ENCODE measurements at regions not wholly inside any gene's neighbourhood (a gene's known extent, or its start where the extent isn't known, plus 50 kb on each side); places are given as distances from the start of the nearest gene placed in this dataset.

DNA sequence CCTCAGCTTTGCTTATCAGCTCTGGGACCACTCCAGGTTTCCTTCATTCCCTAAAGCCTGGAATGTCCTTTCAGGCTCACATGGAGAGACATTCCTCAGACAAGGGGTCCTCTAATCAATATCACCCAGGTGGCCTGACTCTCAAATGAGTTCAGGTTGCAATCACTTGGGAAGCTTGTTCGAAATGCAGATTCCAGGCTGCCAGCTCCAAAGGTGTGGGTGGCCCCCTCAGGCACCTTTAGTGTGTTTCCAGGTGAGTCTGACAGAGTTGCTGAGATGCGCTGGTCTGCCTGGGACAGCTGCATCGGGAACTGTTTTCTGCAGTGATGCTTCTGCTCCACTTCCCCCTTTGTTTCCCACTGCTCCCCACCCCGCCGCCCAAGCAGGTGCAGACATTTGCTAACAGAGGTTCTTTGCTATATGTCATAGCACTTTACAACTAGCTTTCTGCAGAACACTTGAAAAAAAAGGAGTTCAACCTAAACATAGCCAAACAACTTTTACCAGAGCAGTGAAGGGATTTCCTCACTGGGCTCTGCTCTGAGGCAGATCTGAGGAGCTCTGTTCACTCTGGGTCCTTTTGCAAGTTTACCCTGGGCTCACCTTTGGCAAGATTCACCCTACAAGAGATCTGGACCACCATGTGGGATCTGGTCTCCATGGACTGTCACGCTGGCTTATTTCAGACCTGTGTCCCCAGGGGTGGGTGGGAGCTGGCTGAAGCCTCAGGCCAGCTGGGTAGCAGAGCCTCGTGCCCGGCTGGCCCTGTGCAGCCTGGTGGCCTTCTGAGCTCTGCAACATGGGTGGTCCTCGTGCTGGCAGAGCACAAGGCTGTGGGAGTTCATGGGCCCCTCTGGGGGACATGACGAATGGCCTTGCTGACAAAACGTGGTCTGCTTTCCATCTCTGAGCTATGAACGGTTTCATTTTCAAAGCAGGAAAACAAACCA is 539.6 kb downstream of the CCDC171 start:
- TF ChIP-seq, protein P1, sequence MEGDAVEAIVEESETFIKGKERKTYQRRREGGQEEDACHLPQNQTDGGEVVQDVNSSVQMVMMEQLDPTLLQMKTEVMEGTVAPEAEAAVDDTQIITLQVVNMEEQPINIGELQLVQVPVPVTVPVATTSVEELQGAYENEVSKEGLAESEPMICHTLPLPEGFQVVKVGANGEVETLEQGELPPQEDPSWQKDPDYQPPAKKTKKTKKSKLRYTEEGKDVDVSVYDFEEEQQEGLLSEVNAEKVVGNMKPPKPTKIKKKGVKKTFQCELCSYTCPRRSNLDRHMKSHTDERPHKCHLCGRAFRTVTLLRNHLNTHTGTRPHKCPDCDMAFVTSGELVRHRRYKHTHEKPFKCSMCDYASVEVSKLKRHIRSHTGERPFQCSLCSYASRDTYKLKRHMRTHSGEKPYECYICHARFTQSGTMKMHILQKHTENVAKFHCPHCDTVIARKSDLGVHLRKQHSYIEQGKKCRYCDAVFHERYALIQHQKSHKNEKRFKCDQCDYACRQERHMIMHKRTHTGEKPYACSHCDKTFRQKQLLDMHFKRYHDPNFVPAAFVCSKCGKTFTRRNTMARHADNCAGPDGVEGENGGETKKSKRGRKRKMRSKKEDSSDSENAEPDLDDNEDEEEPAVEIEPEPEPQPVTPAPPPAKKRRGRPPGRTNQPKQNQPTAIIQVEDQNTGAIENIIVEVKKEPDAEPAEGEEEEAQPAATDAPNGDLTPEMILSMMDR (IDR thresholded peaks at IDR 0.05; ENCODE audit: low read depth, low read length, missing input control): no peak
- TF ChIP-seq, protein P2, sequence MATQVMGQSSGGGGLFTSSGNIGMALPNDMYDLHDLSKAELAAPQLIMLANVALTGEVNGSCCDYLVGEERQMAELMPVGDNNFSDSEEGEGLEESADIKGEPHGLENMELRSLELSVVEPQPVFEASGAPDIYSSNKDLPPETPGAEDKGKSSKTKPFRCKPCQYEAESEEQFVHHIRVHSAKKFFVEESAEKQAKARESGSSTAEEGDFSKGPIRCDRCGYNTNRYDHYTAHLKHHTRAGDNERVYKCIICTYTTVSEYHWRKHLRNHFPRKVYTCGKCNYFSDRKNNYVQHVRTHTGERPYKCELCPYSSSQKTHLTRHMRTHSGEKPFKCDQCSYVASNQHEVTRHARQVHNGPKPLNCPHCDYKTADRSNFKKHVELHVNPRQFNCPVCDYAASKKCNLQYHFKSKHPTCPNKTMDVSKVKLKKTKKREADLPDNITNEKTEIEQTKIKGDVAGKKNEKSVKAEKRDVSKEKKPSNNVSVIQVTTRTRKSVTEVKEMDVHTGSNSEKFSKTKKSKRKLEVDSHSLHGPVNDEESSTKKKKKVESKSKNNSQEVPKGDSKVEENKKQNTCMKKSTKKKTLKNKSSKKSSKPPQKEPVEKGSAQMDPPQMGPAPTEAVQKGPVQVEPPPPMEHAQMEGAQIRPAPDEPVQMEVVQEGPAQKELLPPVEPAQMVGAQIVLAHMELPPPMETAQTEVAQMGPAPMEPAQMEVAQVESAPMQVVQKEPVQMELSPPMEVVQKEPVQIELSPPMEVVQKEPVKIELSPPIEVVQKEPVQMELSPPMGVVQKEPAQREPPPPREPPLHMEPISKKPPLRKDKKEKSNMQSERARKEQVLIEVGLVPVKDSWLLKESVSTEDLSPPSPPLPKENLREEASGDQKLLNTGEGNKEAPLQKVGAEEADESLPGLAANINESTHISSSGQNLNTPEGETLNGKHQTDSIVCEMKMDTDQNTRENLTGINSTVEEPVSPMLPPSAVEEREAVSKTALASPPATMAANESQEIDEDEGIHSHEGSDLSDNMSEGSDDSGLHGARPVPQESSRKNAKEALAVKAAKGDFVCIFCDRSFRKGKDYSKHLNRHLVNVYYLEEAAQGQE (IDR thresholded peaks at IDR 0.05): no peak
- no peak for TF ChIP-seq FOXA1 (IDR thresholded peaks at IDR 0.05)
- no peak for TF ChIP-seq EGR1 (IDR thresholded peaks at IDR 0.05; ENCODE audit: low read depth in 2 of 2)

Data from liver (tissue), 3 donors.